Kidney (tissue), 13 donors: ENCODE measurements at regions not wholly inside any gene's neighbourhood (a gene's known extent, or its start where the extent isn't known, plus 50 kb on each side); places are given as distances from the start of the nearest gene placed in this dataset.
"Not testable (repeated sequence)": the region's sequence is repeated elsewhere in the genome, so short reads cannot be mapped to it uniquely, and the experiment has no call there.

ENCODE experiments used
- DNase-seq, 5 donors: peaks; one replicate each; pipeline ENCODE4 v3.0.0-alpha.2; 2013 to 2020
- FAIRE-seq: peaks from 2 replicates; lab custom pipeline; 2012; peaks lifted over from hg19 to GRCh38; lab: Jason Lieb, UNC
- H3K27ac ChIP-seq, 2 donors: one replicate each; pipeline ENCODE4 v1.7.0; 2013; ENCODE audit warnings: low read depth in 2 of 2, low read length in 2 of 2, inconsistent platforms in 1 of 2
- H3K27me3 ChIP-seq: one replicate; pipeline ENCODE4 v1.7.1; 2013; ENCODE audit warnings: low read length, inconsistent platforms; ENCODE audit not compliant: control insufficient read depth, insufficient read depth
- H3K36me3 ChIP-seq, 3 donors: one replicate each; pipeline versions ENCODE4 v1.7.0 to v1.7.1; 2013; ENCODE audit warnings: low read length in 3 of 3, control low read depth in 1 of 3, inconsistent platforms in 1 of 3; ENCODE audit not compliant: insufficient read depth in 3 of 3, control insufficient read depth in 2 of 3
- H3K4me1 ChIP-seq, 3 donors: one replicate each; pipeline versions ENCODE4 v1.7.0 to v1.7.1; 2013; ENCODE audit warnings: low read length in 3 of 3, inconsistent platforms in 1 of 3, low read depth in 1 of 3; ENCODE audit not compliant: control insufficient read depth in 2 of 3, insufficient read depth in 2 of 3
- H3K4me3 ChIP-seq, 3 donors: one replicate each; pipeline versions ENCODE4 v1.7.0 to v1.8.1; 2013; ENCODE audit warnings: low read length in 3 of 3, control low read depth in 1 of 3, inconsistent platforms in 1 of 3
- H3K9ac ChIP-seq, 3 donors: one replicate each; pipeline versions ENCODE4 v1.7.0 to v1.7.1; 2013; ENCODE audit warnings: low read length in 3 of 3, control low read depth in 1 of 3, inconsistent platforms in 1 of 3
- H3K9me3 ChIP-seq, 3 donors: one replicate each; pipeline versions ENCODE4 v1.7.0 to v1.7.1; 2013; ENCODE audit warnings: low read length in 3 of 3, control low read depth in 1 of 3, inconsistent platforms in 1 of 3; ENCODE audit not compliant: control insufficient read depth in 2 of 3, insufficient read depth in 1 of 3
- intact Hi-C: fragments of 100-400 bp; cut with DNase I; formaldehyde crosslinking; loops from one replicate; pipeline ENCODE4 v1.11.1; 2022
- TF ChIP-seq, protein P1 (sequence below): IDR thresholded peaks from 3 replicates; pipeline ENCODE4 v1.5.1; 2012; ENCODE audit warnings: mild to moderate bottlenecking, moderate library complexity, borderline replicate concordance; ENCODE audit not compliant: insufficient read depth; ENCODE audit errors: extremely low read depth
- donor health status: control.
- donor health status: control.
- donor health status: control.
- donor health status: control.
- donor health status: control.
- donor health status: DM: yes; HTN: yes; CAD: no.
- donor health status: Normal renal cell carcinoma (clear cell type).

DNA sequence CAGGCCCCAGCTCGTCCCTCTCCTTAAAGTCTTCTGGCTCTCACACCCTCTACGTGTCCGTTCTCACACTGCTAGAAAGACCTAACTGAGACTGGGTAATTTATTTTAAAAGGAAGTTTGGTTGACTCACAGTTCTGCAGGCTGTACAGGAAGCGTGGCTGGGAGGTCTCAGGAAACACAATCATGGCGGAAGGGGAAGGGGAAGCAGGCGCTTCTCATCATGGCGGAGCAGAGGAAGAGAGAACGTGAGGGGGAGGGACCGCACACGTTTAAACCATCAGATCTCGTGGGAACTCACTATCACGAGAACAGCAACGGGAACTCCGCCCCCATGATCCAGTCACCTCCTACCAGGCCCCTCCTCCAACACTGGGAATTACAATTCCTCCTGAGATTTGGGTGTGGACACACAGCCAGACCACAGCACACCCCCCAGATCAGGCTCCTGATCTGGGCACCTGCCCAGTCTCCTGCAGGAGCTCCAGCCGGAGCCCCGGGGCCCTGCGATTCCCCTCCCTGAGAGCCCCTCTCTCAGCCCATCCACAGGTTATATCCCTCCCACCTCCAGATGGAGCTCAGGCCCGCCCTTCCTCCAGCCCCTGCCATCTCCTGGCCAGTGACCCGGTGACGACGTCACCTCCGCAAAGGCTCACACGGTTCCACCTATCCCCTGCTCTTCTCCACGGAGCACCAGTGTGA, 170.2 kb downstream of the BRD1 start:
- TF ChIP-seq, protein P1, sequence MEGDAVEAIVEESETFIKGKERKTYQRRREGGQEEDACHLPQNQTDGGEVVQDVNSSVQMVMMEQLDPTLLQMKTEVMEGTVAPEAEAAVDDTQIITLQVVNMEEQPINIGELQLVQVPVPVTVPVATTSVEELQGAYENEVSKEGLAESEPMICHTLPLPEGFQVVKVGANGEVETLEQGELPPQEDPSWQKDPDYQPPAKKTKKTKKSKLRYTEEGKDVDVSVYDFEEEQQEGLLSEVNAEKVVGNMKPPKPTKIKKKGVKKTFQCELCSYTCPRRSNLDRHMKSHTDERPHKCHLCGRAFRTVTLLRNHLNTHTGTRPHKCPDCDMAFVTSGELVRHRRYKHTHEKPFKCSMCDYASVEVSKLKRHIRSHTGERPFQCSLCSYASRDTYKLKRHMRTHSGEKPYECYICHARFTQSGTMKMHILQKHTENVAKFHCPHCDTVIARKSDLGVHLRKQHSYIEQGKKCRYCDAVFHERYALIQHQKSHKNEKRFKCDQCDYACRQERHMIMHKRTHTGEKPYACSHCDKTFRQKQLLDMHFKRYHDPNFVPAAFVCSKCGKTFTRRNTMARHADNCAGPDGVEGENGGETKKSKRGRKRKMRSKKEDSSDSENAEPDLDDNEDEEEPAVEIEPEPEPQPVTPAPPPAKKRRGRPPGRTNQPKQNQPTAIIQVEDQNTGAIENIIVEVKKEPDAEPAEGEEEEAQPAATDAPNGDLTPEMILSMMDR: no peak
- peak in 3 of 5 donors; percentile 39 to 84 (median 65) for DNase-seq

DNA sequence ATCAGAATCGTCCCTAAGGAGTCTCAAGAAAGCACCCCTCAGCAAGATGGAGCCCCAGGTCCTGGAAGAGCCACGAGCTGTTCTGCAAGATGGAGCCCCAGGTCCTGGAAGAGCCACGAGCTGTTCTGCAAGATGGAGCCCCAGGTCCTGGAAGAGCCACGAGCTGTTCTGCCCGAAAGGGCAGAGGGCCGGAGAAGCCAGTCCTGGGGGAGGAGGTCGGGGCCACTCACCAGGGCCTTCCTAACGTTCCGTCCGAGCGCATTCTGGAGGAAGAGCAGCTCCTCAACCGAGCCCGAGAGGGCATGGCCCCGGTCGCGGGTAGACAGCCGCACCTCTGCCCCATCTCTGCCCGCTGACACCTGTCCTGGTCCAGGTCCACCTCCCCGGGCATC, 170.8 kb downstream of the BRD1 start:
- FAIRE-seq, H3K36me3 ChIP-seq, intact Hi-C loops, H3K27me3 ChIP-seq, H3K9me3 ChIP-seq, H3K9ac ChIP-seq, H3K4me1 ChIP-seq: not testable (repeated sequence)
- H3K27ac ChIP-seq: peak overlapping the region in 1 of 2 donors; percentile 47
- DNase-seq: peak in 1 of 5 donors; percentile 74
- H3K4me3 ChIP-seq: peak overlapping the region in 2 of 3 donors; percentile 44 to 48

More for the DNA sequence above, 170.2 kb downstream of the BRD1 start:
- Histone ChIP-seq H3K4me3 (peak overlapping the region in 2 of 3 donors; percentile 44 to 48), H3K9ac (no peak overlapping the region), H3K9me3 (no peaks in the 10 kb centered on the region), H3K27ac (peak overlapping the region; percentile 32 to 47), H3K4me1 (no peaks in the 10 kb centered on the region), H3K36me3 (no peaks in the 10 kb centered on the region), H3K27me3 (no peaks in the 10 kb centered on the region)
- no peak for FAIRE-seq
- intact Hi-C loops: no loop called here

DNA sequence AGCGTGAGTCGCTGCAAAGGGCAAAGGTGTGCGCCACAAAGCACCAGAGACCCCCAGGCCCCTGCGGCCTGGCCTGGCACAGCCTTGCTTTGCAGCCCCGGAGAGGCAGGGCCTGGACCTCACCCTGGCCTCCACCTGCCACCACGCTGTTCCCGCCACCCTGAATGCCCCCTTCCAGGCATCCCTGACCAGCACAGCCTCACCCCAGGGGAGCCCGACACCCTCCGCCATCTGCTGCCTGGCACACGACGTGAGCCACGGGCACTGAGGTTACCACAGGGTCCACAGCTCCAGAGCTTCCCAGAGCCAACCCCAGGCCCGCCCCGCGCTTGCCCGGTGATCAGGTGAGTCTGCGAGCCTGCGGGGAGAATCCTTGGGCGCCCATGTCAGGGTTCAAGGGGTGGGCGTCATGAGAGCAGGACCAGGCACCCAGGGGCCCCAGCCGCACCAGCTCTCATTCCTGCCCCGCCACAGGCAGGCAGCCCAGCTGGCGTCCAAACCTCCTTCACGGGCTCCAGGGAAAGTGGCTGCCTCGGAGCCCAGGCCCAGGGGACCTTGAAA, 171.3 kb downstream of the BRD1 start:
- peak in 1 of 5 donors; percentile 69 for DNase-seq
- FAIRE-seq: no peak
- Histone ChIP-seq H3K9ac (no peak overlapping the region), H3K27me3 (no peaks in the 10 kb centered on the region), H3K36me3 (no peaks in the 10 kb centered on the region), H3K4me1 (no peaks in the 10 kb centered on the region), H3K9me3 (no peaks in the 10 kb centered on the region), H3K27ac (no peak overlapping the region), H3K4me3 (peak overlapping the region in 1 of 3 donors; percentile 44)
- intact Hi-C loops: no loop called here
- TF ChIP-seq, protein P1: no peak

DNA sequence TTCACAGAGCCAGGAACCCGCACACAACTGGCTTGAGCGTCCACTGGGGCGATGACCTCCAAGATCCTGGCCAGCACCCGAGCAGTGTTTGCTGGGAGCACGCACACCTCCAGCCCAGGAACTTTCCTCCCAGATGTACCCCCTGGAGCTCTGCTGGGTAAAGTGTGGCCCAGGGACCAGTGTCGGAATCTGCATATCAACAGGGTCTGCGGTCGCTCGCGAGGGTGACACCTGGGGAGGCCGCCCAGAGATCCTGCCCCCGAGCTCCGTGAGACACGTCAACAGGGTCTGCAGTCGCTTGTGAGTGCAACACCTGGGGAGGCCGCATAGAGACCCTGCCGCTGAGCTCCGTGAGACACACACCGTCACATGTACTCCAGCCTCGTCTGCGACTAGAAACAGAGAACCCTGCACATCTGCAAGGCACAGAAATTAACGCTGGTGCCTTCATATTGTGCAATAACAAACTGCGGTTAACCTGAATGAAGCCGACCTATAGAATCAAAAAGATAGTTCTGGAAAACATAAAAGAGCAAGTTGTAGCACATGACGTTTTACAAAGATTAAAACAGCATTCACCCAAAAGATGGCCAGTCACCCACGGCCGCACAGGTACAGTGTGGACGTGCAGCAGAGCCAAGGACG, 172.4 kb downstream of the BRD1 start:
- Histone ChIP-seq H3K9me3 (no peaks in the 10 kb centered on the region), H3K27me3 (no peaks in the 10 kb centered on the region), H3K4me3 (no peak overlapping the region), H3K4me1 (no peaks in the 10 kb centered on the region), H3K27ac (no peak overlapping the region), H3K9ac (no peak overlapping the region), H3K36me3 (no peaks in the 10 kb centered on the region)
- peak in 1 of 5 donors; percentile 65 for DNase-seq
- FAIRE-seq: no peak
- intact Hi-C loops: no loop called here
- TF ChIP-seq, protein P1: no peak
